K562 (cell line): ENCODE measurements at regions not wholly inside any gene's neighbourhood (a gene's known extent, or its start where the extent isn't known, plus 50 kb on each side); places are given as distances from the start of the nearest gene placed in this dataset.

ENCODE experiments used
- BRD9 ChIP-seq: fragments of 450-650 bp; IDR thresholded peaks from 2 replicates; pipeline ENCODE4 v1.6.1; 2018; ENCODE audit warnings: low read depth; ENCODE audit not compliant: partially characterized antibody
- CHD2 ChIP-seq: IDR thresholded peaks from 2 replicates; pipeline ENCODE4 v1.6.1; 2011; ENCODE audit warnings: low read depth, low read length
- HLTF ChIP-seq: fragments of 450-650 bp; IDR thresholded peaks from 2 replicates; pipeline ENCODE4 v1.6.1; 2016
- HMG20A ChIP-seq: fragments of 450-650 bp; formaldehyde crosslinking; conservative IDR thresholded peaks from 2 replicates; pipeline ENCODE4 v1.4.0; 2020; ENCODE audit warnings: mild to moderate bottlenecking, mixed read lengths
- HSF4 ChIP-seq: fragments of 250-450 bp; sonication (Bioruptor Pico); IDR thresholded peaks from 2 replicates; pipeline ENCODE4 v2.1.2; 2022; ENCODE audit warnings: mild to moderate bottlenecking, moderate library complexity, borderline replicate concordance
- MBD2 ChIP-seq: sonication (generic); IDR thresholded peaks from 2 replicates; pipeline ENCODE4 v1.6.1; 2016; ENCODE audit warnings: low read depth, borderline replicate concordance
- SIX5 ChIP-seq, 2 experiments: IDR thresholded peaks; 2 replicates each; pipeline ENCODE4 v1.6.1; 2011; ENCODE audit warnings: low read length in 2 of 2, borderline replicate concordance in 1 of 2, low read depth in 1 of 2, mild to moderate bottlenecking in 1 of 2, moderate library complexity in 1 of 2; ENCODE audit not compliant: insufficient read depth in 1 of 2
- TAF9B ChIP-seq: fragments of 450-650 bp; IDR thresholded peaks from 2 replicates; pipeline ENCODE4 v1.6.1; 2018; ENCODE audit warnings: mild to moderate bottlenecking; ENCODE audit not compliant: partially characterized antibody
- TARDBP ChIP-seq: fragments of 450-650 bp; IDR thresholded peaks from 2 replicates; pipeline ENCODE4 v1.6.1; 2016
- ZNF184 ChIP-seq: sonication (generic); formaldehyde crosslinking; IDR thresholded peaks from 2 replicates; pipeline ENCODE4 v1.5.0; 2020; ENCODE audit warnings: missing genetic modification reagents
- ZNF232 ChIP-seq: sonication (generic); formaldehyde crosslinking; IDR thresholded peaks from 2 replicates; pipeline ENCODE4 v1.8.0; 2022; ENCODE audit warnings: mild to moderate bottlenecking, missing genetic modification reagents
- ZNF717 ChIP-seq: fragments of 250-450 bp; sonication (Bioruptor Pico); IDR thresholded peaks from 2 replicates; pipeline ENCODE4 v1.5.0; 2021
- ZNF77 ChIP-seq: fragments of 250-450 bp; sonication (Bioruptor Pico); IDR thresholded peaks from 2 replicates; pipeline ENCODE4 v1.5.0; 2020
- TF ChIP-seq, protein P1 (sequence below): fragments of 450-650 bp; IDR thresholded peaks from one replicate; pipeline ENCODE4 v1.6.1; 2018; ENCODE audit warnings: mild to moderate bottlenecking, moderate library complexity; ENCODE audit not compliant: partially characterized antibody
- TF ChIP-seq, protein P2 (sequence below): fragments of 250-450 bp; sonication (Bioruptor Pico); IDR thresholded peaks from 2 replicates; pipeline ENCODE4 v1.5.0; 2022; ENCODE audit warnings: mild to moderate bottlenecking
- TF ChIP-seq, protein P3 (sequence below), 2 experiments: fragments of 450-650 bp in 1 of 2; IDR thresholded peaks; 2 replicates each; pipeline ENCODE4 v1.6.1; 2011 to 2017; ENCODE audit warnings: low read depth in 2 of 2, antibody characterized with exemption in 1 of 2, borderline replicate concordance in 1 of 2, low read length in 1 of 2, mild to moderate bottlenecking in 1 of 2, mixed read lengths in 1 of 2; ENCODE audit not compliant: control insufficient read depth in 1 of 2
- TF ChIP-seq, protein P4 (sequence below), 2 experiments: fragments of 450-650 bp; IDR thresholded peaks; 2 replicates each; pipeline ENCODE4 v1.6.1; 2016
- TF ChIP-seq, protein P5 (sequence below): sonication (generic); formaldehyde crosslinking; IDR thresholded peaks from 2 replicates; pipeline ENCODE4 v1.8.0; 2022; ENCODE audit warnings: mild to moderate bottlenecking, missing genetic modification reagents

DNA sequence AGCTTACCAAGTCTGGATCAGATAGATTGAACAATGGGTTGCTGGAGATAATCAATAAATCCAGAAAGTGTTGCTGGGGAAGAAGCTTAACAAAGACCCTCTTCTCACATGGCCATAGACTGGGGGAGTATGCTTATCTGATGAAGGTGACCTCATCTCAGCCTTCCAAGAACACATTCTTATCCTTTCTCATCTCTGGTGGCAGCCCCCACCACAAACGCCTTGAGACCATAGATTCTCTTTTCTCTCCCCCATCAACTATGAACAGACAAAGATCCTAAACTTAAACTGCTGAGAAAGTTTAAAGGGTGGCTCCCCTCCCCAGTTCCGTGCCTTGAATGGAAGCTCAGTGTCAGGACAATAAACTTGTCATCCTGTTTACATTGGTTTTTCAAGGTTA, 428.7 kb upstream of the TRIB2 start (continued):
- TF ChIP-seq, protein P1, sequence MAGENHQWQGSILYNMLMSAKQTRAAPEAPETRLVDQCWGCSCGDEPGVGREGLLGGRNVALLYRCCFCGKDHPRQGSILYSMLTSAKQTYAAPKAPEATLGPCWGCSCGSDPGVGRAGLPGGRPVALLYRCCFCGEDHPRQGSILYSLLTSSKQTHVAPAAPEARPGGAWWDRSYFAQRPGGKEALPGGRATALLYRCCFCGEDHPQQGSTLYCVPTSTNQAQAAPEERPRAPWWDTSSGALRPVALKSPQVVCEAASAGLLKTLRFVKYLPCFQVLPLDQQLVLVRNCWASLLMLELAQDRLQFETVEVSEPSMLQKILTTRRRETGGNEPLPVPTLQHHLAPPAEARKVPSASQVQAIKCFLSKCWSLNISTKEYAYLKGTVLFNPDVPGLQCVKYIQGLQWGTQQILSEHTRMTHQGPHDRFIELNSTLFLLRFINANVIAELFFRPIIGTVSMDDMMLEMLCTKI, result no peak
- TF ChIP-seq ZNF232 (no peak), HSF4 (CRISPR knock-in tag) (no peak), ZNF717 (no peak), TARDBP (no peak), SIX5 (IDR thresholded peaks at IDR 0.05; ENCODE audit: borderline replicate concordance in 1 of 2, insufficient read depth in 1 of 2, low read depth in 1 of 2, low read length in 2 of 2) (no peak), CHD2 (no peak), MBD2 (no peak), HMG20A (CRISPR knock-in tag) (no peak), TAF9B (no peak), ZNF184 (CRISPR knock-in tag) (no peak), ZNF77 (CRISPR knock-in tag) (no peak), HLTF (no peak), BRD9 (no peak)
- TF ChIP-seq, protein P2, sequence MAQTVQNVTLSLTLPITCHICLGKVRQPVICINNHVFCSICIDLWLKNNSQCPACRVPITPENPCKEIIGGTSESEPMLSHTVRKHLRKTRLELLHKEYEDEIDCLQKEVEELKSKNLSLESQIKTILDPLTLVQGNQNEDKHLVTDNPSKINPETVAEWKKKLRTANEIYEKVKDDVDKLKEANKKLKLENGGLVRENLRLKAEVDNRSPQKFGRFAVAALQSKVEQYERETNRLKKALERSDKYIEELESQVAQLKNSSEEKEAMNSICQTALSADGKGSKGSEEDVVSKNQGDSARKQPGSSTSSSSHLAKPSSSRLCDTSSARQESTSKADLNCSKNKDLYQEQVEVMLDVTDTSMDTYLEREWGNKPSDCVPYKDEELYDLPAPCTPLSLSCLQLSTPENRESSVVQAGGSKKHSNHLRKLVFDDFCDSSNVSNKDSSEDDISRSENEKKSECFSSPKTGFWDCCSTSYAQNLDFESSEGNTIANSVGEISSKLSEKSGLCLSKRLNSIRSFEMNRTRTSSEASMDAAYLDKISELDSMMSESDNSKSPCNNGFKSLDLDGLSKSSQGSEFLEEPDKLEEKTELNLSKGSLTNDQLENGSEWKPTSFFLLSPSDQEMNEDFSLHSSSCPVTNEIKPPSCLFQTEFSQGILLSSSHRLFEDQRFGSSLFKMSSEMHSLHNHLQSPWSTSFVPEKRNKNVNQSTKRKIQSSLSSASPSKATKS (CRISPR knock-in tag), result no peak
- TF ChIP-seq, protein P3, sequence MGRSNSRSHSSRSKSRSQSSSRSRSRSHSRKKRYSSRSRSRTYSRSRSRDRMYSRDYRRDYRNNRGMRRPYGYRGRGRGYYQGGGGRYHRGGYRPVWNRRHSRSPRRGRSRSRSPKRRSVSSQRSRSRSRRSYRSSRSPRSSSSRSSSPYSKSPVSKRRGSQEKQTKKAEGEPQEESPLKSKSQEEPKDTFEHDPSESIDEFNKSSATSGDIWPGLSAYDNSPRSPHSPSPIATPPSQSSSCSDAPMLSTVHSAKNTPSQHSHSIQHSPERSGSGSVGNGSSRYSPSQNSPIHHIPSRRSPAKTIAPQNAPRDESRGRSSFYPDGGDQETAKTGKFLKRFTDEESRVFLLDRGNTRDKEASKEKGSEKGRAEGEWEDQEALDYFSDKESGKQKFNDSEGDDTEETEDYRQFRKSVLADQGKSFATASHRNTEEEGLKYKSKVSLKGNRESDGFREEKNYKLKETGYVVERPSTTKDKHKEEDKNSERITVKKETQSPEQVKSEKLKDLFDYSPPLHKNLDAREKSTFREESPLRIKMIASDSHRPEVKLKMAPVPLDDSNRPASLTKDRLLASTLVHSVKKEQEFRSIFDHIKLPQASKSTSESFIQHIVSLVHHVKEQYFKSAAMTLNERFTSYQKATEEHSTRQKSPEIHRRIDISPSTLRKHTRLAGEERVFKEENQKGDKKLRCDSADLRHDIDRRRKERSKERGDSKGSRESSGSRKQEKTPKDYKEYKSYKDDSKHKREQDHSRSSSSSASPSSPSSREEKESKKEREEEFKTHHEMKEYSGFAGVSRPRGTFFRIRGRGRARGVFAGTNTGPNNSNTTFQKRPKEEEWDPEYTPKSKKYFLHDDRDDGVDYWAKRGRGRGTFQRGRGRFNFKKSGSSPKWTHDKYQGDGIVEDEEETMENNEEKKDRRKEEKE (IDR thresholded peaks at IDR 0.05; ENCODE audit: borderline replicate concordance in 1 of 2, control insufficient read depth in 1 of 2, low read depth in 2 of 2, low read length in 1 of 2), result no peak
- TF ChIP-seq, protein P4, sequence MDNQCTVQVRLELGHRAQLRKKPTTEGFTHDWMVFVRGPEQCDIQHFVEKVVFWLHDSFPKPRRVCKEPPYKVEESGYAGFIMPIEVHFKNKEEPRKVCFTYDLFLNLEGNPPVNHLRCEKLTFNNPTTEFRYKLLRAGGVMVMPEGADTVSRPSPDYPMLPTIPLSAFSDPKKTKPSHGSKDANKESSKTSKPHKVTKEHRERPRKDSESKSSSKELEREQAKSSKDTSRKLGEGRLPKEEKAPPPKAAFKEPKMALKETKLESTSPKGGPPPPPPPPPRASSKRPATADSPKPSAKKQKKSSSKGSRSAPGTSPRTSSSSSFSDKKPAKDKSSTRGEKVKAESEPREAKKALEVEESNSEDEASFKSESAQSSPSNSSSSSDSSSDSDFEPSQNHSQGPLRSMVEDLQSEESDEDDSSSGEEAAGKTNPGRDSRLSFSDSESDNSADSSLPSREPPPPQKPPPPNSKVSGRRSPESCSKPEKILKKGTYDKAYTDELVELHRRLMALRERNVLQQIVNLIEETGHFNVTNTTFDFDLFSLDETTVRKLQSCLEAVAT (IDR thresholded peaks at IDR 0.05), result no peak
- TF ChIP-seq, protein P5, sequence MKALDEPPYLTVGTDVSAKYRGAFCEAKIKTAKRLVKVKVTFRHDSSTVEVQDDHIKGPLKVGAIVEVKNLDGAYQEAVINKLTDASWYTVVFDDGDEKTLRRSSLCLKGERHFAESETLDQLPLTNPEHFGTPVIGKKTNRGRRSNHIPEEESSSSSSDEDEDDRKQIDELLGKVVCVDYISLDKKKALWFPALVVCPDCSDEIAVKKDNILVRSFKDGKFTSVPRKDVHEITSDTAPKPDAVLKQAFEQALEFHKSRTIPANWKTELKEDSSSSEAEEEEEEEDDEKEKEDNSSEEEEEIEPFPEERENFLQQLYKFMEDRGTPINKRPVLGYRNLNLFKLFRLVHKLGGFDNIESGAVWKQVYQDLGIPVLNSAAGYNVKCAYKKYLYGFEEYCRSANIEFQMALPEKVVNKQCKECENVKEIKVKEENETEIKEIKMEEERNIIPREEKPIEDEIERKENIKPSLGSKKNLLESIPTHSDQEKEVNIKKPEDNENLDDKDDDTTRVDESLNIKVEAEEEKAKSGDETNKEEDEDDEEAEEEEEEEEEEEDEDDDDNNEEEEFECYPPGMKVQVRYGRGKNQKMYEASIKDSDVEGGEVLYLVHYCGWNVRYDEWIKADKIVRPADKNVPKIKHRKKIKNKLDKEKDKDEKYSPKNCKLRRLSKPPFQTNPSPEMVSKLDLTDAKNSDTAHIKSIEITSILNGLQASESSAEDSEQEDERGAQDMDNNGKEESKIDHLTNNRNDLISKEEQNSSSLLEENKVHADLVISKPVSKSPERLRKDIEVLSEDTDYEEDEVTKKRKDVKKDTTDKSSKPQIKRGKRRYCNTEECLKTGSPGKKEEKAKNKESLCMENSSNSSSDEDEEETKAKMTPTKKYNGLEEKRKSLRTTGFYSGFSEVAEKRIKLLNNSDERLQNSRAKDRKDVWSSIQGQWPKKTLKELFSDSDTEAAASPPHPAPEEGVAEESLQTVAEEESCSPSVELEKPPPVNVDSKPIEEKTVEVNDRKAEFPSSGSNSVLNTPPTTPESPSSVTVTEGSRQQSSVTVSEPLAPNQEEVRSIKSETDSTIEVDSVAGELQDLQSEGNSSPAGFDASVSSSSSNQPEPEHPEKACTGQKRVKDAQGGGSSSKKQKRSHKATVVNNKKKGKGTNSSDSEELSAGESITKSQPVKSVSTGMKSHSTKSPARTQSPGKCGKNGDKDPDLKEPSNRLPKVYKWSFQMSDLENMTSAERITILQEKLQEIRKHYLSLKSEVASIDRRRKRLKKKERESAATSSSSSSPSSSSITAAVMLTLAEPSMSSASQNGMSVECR (CRISPR knock-in tag), result no peak
